Esophagus squamous epithelium (tissue), 5 donors: ENCODE measurements at regions not wholly inside any gene's neighbourhood (a gene's known extent, or its start where the extent isn't known, plus 50 kb on each side); places are given as distances from the start of the nearest gene placed in this dataset.

ENCODE experiments used
- DNase-seq: peaks from one replicate; lab custom pipeline; 2025; lab: John Stamatoyannopoulos, UW
- H3K27ac ChIP-seq, 4 donors: fragments of 200-600 bp; sonication (generic); one replicate each; pipeline ENCODE4 v1.5.1; 2016 to 2019; ENCODE audit warnings: mild to moderate bottlenecking in 1 of 4
- H3K27me3 ChIP-seq, 4 donors: fragments of 200-600 bp; sonication (generic); 1 replicate in 3 of 4; 2 replicates in 1 of 4; pipeline versions ENCODE4 v1.5.1 to v1.6.0; 2017 to 2021; ENCODE audit warnings: antibody characterized with exemption in 1 of 4
- H3K36me3 ChIP-seq, 3 donors: fragments of 200-600 bp; sonication (generic); one replicate each; pipeline ENCODE4 v1.5.1; 2016 to 2019
- H3K4me1 ChIP-seq, 3 donors: fragments of 200-600 bp; sonication (generic); one replicate each; pipeline ENCODE4 v1.5.1; 2017 to 2019
- H3K4me3 ChIP-seq, 4 donors: fragments of 200-600 bp; sonication (generic); 1 replicate in 3 of 4; 2 replicates in 1 of 4; pipeline ENCODE4 v1.5.1; 2016 to 2019; ENCODE audit warnings: mild to moderate bottlenecking in 2 of 4, moderate library complexity in 1 of 4
- H3K9me3 ChIP-seq, 3 donors: fragments of 200-600 bp; sonication (generic); one replicate each; pipeline ENCODE4 v1.5.1; 2016 to 2019
- POLR2A ChIP-seq, 4 donors: fragments of 450-650 bp; IDR thresholded peaks; one replicate each; pipeline ENCODE4 v1.6.1; 2017; ENCODE audit warnings: antibody characterized with exemption in 4 of 4, mild to moderate bottlenecking in 4 of 4, moderate library complexity in 3 of 4
- WGBS, 2 donors: methylation state at CpG; one replicate each; pipeline ENCODE4 v1.1.5; 2018; 5-methylcytosine and 5-hydroxymethylcytosine counted together
- intact Hi-C: fragments of 100-400 bp; cut with DNase I; formaldehyde crosslinking; loops from one replicate; pipeline ENCODE4 v1.15.0; 2022
- TF ChIP-seq, protein P1 (sequence below), 6 experiments: fragments of 450-650 bp in 4 of 6; fragments of 200-600 bp in 2 of 6; sonication (generic) in 2 of 6; IDR thresholded peaks; one replicate each; pipeline ENCODE4 v1.5.1; 2016 to 2019; ENCODE audit warnings: antibody characterized with exemption in 6 of 6, mild to moderate bottlenecking in 4 of 6, moderate library complexity in 4 of 6
- donor health status: DM: yes; HTN: yes; CAD: no.

DNA sequence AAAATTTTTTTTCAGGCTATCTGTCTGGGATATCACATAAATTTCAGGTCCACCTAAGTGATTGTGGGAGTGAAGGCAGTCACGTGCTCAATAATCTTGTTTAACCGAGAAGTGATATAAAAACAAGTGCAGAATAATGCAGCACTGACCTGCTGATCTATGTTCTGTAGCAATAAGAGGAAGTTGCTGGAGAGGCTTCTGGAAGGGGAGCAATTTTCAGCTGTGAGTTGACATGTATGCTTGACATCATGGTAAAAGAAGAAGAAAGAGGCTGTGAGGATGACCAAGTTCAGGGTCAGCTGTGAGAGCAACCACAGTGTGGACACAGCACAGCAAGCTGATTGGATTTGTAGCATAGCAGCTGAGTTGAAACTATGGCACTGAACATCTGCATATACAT is 172.0 kb upstream of the PELI2 start:
- no peak overlapping the region for H3K4me3 ChIP-seq
- no peak overlapping the region for H3K27ac ChIP-seq
- peaks cover 0 to 19% (median 0%) of the 10 kb centered on the region in 3 donors for H3K4me1 ChIP-seq
- DNase-seq = no peak
- TF ChIP-seq, protein P1, sequence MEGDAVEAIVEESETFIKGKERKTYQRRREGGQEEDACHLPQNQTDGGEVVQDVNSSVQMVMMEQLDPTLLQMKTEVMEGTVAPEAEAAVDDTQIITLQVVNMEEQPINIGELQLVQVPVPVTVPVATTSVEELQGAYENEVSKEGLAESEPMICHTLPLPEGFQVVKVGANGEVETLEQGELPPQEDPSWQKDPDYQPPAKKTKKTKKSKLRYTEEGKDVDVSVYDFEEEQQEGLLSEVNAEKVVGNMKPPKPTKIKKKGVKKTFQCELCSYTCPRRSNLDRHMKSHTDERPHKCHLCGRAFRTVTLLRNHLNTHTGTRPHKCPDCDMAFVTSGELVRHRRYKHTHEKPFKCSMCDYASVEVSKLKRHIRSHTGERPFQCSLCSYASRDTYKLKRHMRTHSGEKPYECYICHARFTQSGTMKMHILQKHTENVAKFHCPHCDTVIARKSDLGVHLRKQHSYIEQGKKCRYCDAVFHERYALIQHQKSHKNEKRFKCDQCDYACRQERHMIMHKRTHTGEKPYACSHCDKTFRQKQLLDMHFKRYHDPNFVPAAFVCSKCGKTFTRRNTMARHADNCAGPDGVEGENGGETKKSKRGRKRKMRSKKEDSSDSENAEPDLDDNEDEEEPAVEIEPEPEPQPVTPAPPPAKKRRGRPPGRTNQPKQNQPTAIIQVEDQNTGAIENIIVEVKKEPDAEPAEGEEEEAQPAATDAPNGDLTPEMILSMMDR (IDR thresholded peaks at IDR 0.05) = no peak
- TF ChIP-seq POLR2A (IDR thresholded peaks at IDR 0.05) = no peak
- intact Hi-C loops = no loop called here
- no peaks in the 10 kb centered on the region for H3K36me3 ChIP-seq
- H3K27me3 ChIP-seq = no peaks in the 10 kb centered on the region
- 64 to 91% methylated on average over 2 of the region's 2 CpGs for WGBS, 2 donors
- H3K9me3 ChIP-seq = no peaks in the 10 kb centered on the region

DNA sequence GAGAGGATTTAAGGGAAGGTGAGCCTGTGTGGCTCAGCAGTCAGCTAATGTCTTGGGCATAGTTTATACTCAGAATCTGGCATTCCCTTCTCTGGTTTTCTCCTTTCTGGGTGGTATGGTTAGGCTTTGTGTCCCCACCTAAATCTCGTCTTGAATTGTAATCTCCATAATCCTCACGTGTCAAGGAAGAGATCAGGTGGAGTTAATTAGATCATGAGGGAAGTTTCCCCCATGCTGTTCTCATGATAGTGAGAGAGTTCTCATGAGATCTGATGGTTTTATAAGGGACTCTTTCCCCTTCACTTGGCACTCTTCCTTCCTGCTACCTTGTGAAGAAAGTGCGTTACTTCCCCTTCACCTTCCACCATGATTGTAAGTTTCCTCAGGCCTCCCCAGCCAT is 169.8 kb upstream of the PELI2 start:
- H3K27me3 ChIP-seq = no peaks in the 10 kb centered on the region
- 60 to 81% methylated on average over 3 of the region's 3 CpGs for WGBS, 2 donors

DNA sequence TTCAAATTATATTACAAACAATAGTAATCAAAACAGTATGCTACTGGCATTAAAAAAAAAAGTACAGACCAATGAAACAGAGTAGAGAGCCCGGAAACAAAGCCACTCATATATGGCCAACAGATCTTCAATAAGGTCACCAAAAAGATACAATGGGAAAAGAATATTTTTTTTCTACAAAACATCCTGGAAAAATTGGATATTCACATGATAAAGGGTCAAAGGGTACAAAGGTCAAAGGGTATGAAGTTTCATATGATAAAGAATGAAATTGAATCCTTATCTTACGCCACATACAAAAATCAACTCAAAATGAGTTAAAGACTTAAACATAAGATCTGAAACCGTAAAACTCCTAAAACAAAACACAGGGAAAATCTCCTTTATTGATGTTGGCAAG is 168.5 kb upstream of the PELI2 start:
- H3K27ac ChIP-seq = no peak overlapping the region
- no peak for DNase-seq
- intact Hi-C loops = no loop called here
- peaks cover 0 to 6% (median 0%) of the 10 kb centered on the region in 3 donors for H3K4me1 ChIP-seq
- no peak overlapping the region for H3K4me3 ChIP-seq
- H3K36me3 ChIP-seq = no peaks in the 10 kb centered on the region
- WGBS, 2 donors = 87 to 93% methylated on average over 3 of the region's 3 CpGs
- H3K27me3 ChIP-seq = no peaks in the 10 kb centered on the region
- TF ChIP-seq POLR2A (IDR thresholded peaks at IDR 0.05) = no peak
- TF ChIP-seq, protein P1 (IDR thresholded peaks at IDR 0.05) = no peak
- no peaks in the 10 kb centered on the region for H3K9me3 ChIP-seq

More for the DNA sequence above, 169.8 kb upstream of the PELI2 start:
- H3K4me1 ChIP-seq = peaks cover 0 to 6% (median 0%) of the 10 kb centered on the region in 3 donors
- H3K4me3 ChIP-seq = no peak overlapping the region
- H3K27ac ChIP-seq = no peak overlapping the region
- H3K36me3 ChIP-seq = no peaks in the 10 kb centered on the region
- intact Hi-C loops = no loop called here
- no peak for TF ChIP-seq POLR2A (IDR thresholded peaks at IDR 0.05)
- TF ChIP-seq, protein P1 (IDR thresholded peaks at IDR 0.05) = no peak
- no peak for DNase-seq
- H3K9me3 ChIP-seq = no peaks in the 10 kb centered on the region

DNA sequence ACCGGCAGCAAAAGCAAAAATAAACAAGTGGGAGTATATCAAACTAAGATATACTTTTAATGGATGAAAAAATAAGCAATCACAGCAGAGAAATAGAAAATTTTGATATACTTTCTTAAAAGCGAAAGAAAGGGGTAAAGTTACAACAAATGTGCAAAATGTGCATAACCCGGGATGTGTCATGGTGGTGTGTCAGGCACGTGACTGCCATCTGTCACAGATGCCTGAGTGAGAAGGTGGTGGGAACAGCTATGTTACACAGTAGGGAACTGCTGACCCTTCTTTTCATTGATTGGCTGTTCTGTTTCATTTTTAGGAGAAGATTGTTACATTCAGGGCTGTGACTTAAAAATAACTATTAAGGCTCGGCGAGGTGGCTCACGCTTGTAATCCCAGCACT is 168.1 kb upstream of the PELI2 start:
- no peak for DNase-seq
- 74 to 88% methylated on average over 7 of the region's 7 CpGs for WGBS, 2 donors
- Histone ChIP-seq H3K27me3 (no peaks in the 10 kb centered on the region), H3K4me1 (peaks cover 0 to 6% (median 0%) of the 10 kb centered on the region in 3 donors), H3K36me3 (no peaks in the 10 kb centered on the region), H3K9me3 (no peaks in the 10 kb centered on the region), H3K4me3 (no peak overlapping the region), H3K27ac (no peak overlapping the region)
- TF ChIP-seq POLR2A (IDR thresholded peaks at IDR 0.05) = no peak
- TF ChIP-seq, protein P1 (IDR thresholded peaks at IDR 0.05) = no peak
- intact Hi-C loops = no loop called here

DNA sequence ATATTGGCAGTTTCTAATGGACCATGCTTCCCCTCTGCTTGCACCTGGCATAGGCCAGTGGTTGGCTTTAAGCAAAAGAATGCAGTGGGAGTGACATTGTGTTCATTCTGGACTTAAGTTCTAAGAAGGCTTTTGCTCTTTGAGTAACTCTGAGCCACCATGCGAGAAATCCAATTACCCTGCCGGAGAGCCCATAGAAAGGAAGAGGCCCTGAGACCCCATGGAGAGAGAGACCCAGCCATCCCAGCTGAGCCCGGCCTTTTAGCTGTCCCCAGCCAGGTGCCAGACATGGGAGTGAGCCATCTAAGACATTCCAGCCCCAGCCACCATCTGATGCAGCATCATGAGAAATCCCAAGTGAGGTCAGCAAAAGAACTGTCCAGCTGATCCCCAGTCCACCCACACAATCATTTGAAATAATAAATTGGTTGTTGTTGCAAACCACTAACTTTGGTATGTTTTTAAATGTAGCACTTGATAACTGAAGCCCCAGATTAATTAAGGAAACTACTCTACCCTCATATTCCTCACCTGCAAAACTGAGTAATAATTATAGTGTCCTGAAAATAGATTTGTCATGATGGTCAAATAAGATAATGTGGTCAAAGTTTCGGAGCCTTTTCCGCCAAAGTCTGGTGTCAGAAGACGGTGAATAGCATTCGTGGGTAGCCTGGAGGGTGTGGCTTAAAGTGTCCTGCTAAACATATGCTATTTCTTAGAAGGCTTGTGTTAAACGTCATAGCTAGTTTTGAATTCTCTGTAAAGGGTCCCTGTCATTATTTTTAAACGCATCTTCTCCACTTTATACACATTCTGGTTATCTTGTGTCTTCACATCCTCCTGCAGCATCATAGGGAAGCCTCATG is 166.6 kb upstream of the PELI2 start:
- no peak overlapping the region for H3K27ac ChIP-seq
- intact Hi-C loops = no loop called here
- TF ChIP-seq POLR2A (IDR thresholded peaks at IDR 0.05) = no peak
- TF ChIP-seq, protein P1 (IDR thresholded peaks at IDR 0.05) = no peak
- no peak overlapping the region for H3K4me3 ChIP-seq
- 90% methylated on average over 6 to 9 of the region's 9 CpGs for WGBS, 2 donors
- no peaks in the 10 kb centered on the region for H3K36me3 ChIP-seq
- no peak for DNase-seq
- H3K27me3 ChIP-seq = peaks cover 0 to 3% (median 0%) of the 10 kb centered on the region in 4 donors
- H3K4me1 ChIP-seq = peaks cover 0 to 6% (median 0%) of the 10 kb centered on the region in 3 donors
- H3K9me3 ChIP-seq = no peaks in the 10 kb centered on the region
